ENCODE measurements at regions not wholly inside any gene's neighbourhood (a gene's known extent, or its start where the extent isn't known, plus 50 kb on each side); places are given as distances from the start of the nearest gene placed in this dataset.

- no peak for DNase-seq (ENCODE audit: low read depth)
- H3K4me3 ChIP-seq (ENCODE audit: low read depth, low read length): no peak overlapping the region
- TF ChIP-seq CTCF (IDR thresholded peaks at IDR 0.05; ENCODE audit: control insufficient read depth, extremely low read depth, insufficient read depth): no peak
Measured at GRCh38 chr4:119865789-119866188, 200.9 kb downstream of the MAD2L1 start.

- DNase-seq (ENCODE audit: low read depth): no peak
- H3K4me3 ChIP-seq (ENCODE audit: low read depth, low read length): no peak overlapping the region
- no peak for TF ChIP-seq CTCF (IDR thresholded peaks at IDR 0.05; ENCODE audit: control insufficient read depth, extremely low read depth, insufficient read depth)
Measured at GRCh38 chr4:119865389-119865788, 201.3 kb downstream of the MAD2L1 start.

- DNase-seq (ENCODE audit: low read depth): no peak
- no peak for TF ChIP-seq CTCF (IDR thresholded peaks at IDR 0.05; ENCODE audit: control insufficient read depth, extremely low read depth, insufficient read depth)
- no peak overlapping the region for H3K4me3 ChIP-seq (ENCODE audit: low read depth, low read length)
Measured at GRCh38 chr4:119861731-119862130, 204.9 kb downstream of the MAD2L1 start.

GRCh38 chr4:119858176-119858575 lies 208.5 kb downstream of the MAD2L1 start:
- no peak for TF ChIP-seq CTCF (IDR thresholded peaks at IDR 0.05; ENCODE audit: control insufficient read depth, extremely low read depth, insufficient read depth)
- no peak for DNase-seq (ENCODE audit: low read depth)
- no peak overlapping the region for H3K4me3 ChIP-seq (ENCODE audit: low read depth, low read length)

- TF ChIP-seq CTCF (IDR thresholded peaks at IDR 0.05; ENCODE audit: control insufficient read depth, extremely low read depth, insufficient read depth): no peak
- DNase-seq (ENCODE audit: low read depth): no peak
- no peak overlapping the region for H3K4me3 ChIP-seq (ENCODE audit: low read depth, low read length)
Measured at GRCh38 chr4:119854364-119854763, 212.3 kb downstream of the MAD2L1 start.

- DNase-seq (ENCODE audit: low read depth): no peak
- H3K4me3 ChIP-seq (ENCODE audit: low read depth, low read length): no peak overlapping the region
- TF ChIP-seq CTCF (IDR thresholded peaks at IDR 0.05; ENCODE audit: control insufficient read depth, extremely low read depth, insufficient read depth): no peak
Measured at GRCh38 chr4:119851649-119852048, 215.0 kb downstream of the MAD2L1 start.

- no peak for DNase-seq (ENCODE audit: low read depth)
- TF ChIP-seq CTCF (IDR thresholded peaks at IDR 0.05; ENCODE audit: control insufficient read depth, extremely low read depth, insufficient read depth): no peak
- no peak overlapping the region for H3K4me3 ChIP-seq (ENCODE audit: low read depth, low read length)
Measured at GRCh38 chr4:119841361-119841760, 212.8 kb upstream of the PDE5A start.
